ENCODE measurements at regions not wholly inside any gene's neighbourhood (a gene's known extent, or its start where the extent isn't known, plus 50 kb on each side); places are given as distances from the start of the nearest gene placed in this dataset.

- TF ChIP-seq CTCF (IDR thresholded peaks at IDR 0.05): no peak
- no peak for TF ChIP-seq ZFX (IDR thresholded peaks at IDR 0.05; ENCODE audit: borderline replicate concordance)
Measured at GRCh38 chr14:52124791-52125684, 56.2 kb upstream of the NID2 start.

Data from 22Rv1 (cell line).